Astrocyte (in vitro differentiated cells and primary cell): ENCODE measurements at regions not wholly inside any gene's neighbourhood (a gene's known extent, or its start where the extent isn't known, plus 50 kb on each side); places are given as distances from the start of the nearest gene placed in this dataset.

Experiments
- EZH2 ChIP-seq: IDR thresholded peaks from 2 replicates; pipeline ENCODE4 v1.6.1; 2012; ENCODE audit warnings: mild to moderate bottlenecking, low read length, inconsistent platforms; ENCODE audit not compliant: insufficient read depth
- TF ChIP-seq, protein P1 (sequence below): IDR thresholded peaks from 2 replicates; pipeline ENCODE4 v1.5.1; 2011; ENCODE audit warnings: low read depth, mild to moderate bottlenecking, inconsistent platforms, low read length, moderate library complexity; ENCODE audit not compliant: insufficient read depth

DNA sequence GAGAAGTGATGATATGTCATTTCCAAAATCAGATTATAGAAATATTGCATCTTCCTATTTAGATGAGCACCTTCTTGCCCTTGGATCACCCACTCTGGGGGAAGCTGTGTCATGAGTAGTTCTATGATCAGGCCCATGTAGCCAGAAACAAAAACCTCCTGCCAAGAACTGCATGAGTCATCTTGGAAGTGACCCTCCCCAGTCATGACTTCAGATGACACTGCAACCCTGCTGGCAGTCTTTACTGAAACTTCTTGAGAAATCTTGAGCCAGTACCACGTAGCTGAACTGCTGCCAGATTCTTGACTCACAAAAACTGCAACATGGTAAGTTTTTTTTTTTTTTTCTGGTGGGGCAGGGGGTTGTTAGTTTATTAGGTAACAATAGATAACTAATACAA is 439.6 kb upstream of the PTGER4 start:
- TF ChIP-seq, protein P1, sequence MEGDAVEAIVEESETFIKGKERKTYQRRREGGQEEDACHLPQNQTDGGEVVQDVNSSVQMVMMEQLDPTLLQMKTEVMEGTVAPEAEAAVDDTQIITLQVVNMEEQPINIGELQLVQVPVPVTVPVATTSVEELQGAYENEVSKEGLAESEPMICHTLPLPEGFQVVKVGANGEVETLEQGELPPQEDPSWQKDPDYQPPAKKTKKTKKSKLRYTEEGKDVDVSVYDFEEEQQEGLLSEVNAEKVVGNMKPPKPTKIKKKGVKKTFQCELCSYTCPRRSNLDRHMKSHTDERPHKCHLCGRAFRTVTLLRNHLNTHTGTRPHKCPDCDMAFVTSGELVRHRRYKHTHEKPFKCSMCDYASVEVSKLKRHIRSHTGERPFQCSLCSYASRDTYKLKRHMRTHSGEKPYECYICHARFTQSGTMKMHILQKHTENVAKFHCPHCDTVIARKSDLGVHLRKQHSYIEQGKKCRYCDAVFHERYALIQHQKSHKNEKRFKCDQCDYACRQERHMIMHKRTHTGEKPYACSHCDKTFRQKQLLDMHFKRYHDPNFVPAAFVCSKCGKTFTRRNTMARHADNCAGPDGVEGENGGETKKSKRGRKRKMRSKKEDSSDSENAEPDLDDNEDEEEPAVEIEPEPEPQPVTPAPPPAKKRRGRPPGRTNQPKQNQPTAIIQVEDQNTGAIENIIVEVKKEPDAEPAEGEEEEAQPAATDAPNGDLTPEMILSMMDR = no peak
- no peak for TF ChIP-seq EZH2
